Hepatocyte (in vitro differentiated cells): ENCODE measurements at regions not wholly inside any gene's neighbourhood (a gene's known extent, or its start where the extent isn't known, plus 50 kb on each side); places are given as distances from the start of the nearest gene placed in this dataset.

Source experiments
- DNase-seq: peaks from one replicate; pipeline ENCODE4 v3.0.0-alpha.2; 2016; ENCODE audit warnings: low spot score
- H2AFZ ChIP-seq: fragments of 200-600 bp; sonication (generic); 2 replicates; pipeline ENCODE4 v1.6.0; 2016; ENCODE audit warnings: antibody characterized with exemption, mild to moderate bottlenecking
- H3K27ac ChIP-seq: fragments of 200-600 bp; sonication (generic); 2 replicates; pipeline ENCODE4 v1.5.1; 2016; ENCODE audit warnings: mild to moderate bottlenecking
- H3K27me3 ChIP-seq: fragments of 200-600 bp; sonication (generic); 2 replicates; pipeline ENCODE4 v1.6.1; 2016
- H3K36me3 ChIP-seq: fragments of 200-600 bp; sonication (generic); replicated peaks from 2 replicates; pipeline ENCODE4 v1.5.1; 2016; ENCODE audit warnings: low read depth; ENCODE audit not compliant: insufficient read depth
- H3K4me1 ChIP-seq: fragments of 200-600 bp; sonication (generic); 2 replicates; pipeline ENCODE4 v1.5.1; 2016; ENCODE audit warnings: mild to moderate bottlenecking, moderate library complexity; ENCODE audit not compliant: insufficient read depth
- H3K4me2 ChIP-seq: fragments of 200-600 bp; sonication (generic); 2 replicates; pipeline ENCODE4 v1.6.0; 2016
- H3K4me3 ChIP-seq: fragments of 200-600 bp; sonication (generic); 2 replicates; pipeline ENCODE4 v1.5.1; 2016; ENCODE audit warnings: mild to moderate bottlenecking
- H3K79me2 ChIP-seq: fragments of 200-600 bp; sonication (generic); 2 replicates; pipeline ENCODE4 v1.6.0; 2017; ENCODE audit warnings: mild to moderate bottlenecking
- H3K9me2 ChIP-seq: fragments of 200-600 bp; sonication (generic); replicated peaks from 2 replicates; pipeline ENCODE4 v1.6.0; 2017; ENCODE audit warnings: mild to moderate bottlenecking; ENCODE audit not compliant: insufficient read depth
- H3K9me3 ChIP-seq: fragments of 200-600 bp; sonication (generic); 2 replicates; pipeline ENCODE4 v1.5.1; 2016; ENCODE audit warnings: low read depth, mild to moderate bottlenecking
- H4K20me1 ChIP-seq: fragments of 200-600 bp; sonication (generic); 2 replicates; pipeline ENCODE4 v1.6.0; 2016; ENCODE audit warnings: mild to moderate bottlenecking; ENCODE audit not compliant: insufficient read depth, poor library complexity, severe bottlenecking
- EZH2 ChIP-seq: fragments of 200-600 bp; sonication (generic); IDR thresholded peaks from 2 replicates; pipeline ENCODE4 v1.6.1; 2016; ENCODE audit warnings: antibody characterized with exemption, mild to moderate bottlenecking, borderline replicate concordance
- EZH2phosphoT487 ChIP-seq: fragments of 200-600 bp; sonication (generic); IDR thresholded peaks from one replicate; pipeline ENCODE4 v1.6.1; 2018; ENCODE audit warnings: antibody characterized with exemption, mild to moderate bottlenecking, low read depth, moderate library complexity; ENCODE audit not compliant: unreplicated experiment, severe bottlenecking
- WGBS: methylation state at CpG from one replicate; pipeline ENCODE4 v1.1.6; 2016; ENCODE audit warnings: low lambda C conversion rate; ENCODE audit errors: missing lambda C conversion rate; 5-methylcytosine and 5-hydroxymethylcytosine counted together
- TF ChIP-seq, protein P1 (sequence below): fragments of 200-600 bp; sonication (generic); IDR thresholded peaks from 2 replicates; pipeline ENCODE4 v1.5.1; 2016; ENCODE audit warnings: antibody characterized with exemption, mild to moderate bottlenecking; ENCODE audit not compliant: poor library complexity

- Histone ChIP-seq H3K4me1 (no peaks in the 10 kb centered on the region), H3K4me3 (no peak overlapping the region), H3K27ac (no peak overlapping the region), H3K4me2 (no peak overlapping the region), H3K36me3 (no peaks in the 10 kb centered on the region), H3K27me3 (no peaks in the 10 kb centered on the region), H3K79me2 (no peaks in the 10 kb centered on the region), H4K20me1 (no peaks in the 10 kb centered on the region), H2AFZ (no peak overlapping the region), H3K9me2 (no peaks in the 10 kb centered on the region), H3K9me3 (no peaks in the 10 kb centered on the region)
- 76% methylated on average over 2 of the region's 2 CpGs for WGBS
- TF ChIP-seq, protein P1, sequence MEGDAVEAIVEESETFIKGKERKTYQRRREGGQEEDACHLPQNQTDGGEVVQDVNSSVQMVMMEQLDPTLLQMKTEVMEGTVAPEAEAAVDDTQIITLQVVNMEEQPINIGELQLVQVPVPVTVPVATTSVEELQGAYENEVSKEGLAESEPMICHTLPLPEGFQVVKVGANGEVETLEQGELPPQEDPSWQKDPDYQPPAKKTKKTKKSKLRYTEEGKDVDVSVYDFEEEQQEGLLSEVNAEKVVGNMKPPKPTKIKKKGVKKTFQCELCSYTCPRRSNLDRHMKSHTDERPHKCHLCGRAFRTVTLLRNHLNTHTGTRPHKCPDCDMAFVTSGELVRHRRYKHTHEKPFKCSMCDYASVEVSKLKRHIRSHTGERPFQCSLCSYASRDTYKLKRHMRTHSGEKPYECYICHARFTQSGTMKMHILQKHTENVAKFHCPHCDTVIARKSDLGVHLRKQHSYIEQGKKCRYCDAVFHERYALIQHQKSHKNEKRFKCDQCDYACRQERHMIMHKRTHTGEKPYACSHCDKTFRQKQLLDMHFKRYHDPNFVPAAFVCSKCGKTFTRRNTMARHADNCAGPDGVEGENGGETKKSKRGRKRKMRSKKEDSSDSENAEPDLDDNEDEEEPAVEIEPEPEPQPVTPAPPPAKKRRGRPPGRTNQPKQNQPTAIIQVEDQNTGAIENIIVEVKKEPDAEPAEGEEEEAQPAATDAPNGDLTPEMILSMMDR = no peak
- TF ChIP-seq EZH2phosphoT487 (no peak), EZH2 (no peak)
- no peak for DNase-seq
Observed at GRCh38 chr1:187883356-187883755, 1054.6 kb downstream of the PLA2G4A start.

DNA sequence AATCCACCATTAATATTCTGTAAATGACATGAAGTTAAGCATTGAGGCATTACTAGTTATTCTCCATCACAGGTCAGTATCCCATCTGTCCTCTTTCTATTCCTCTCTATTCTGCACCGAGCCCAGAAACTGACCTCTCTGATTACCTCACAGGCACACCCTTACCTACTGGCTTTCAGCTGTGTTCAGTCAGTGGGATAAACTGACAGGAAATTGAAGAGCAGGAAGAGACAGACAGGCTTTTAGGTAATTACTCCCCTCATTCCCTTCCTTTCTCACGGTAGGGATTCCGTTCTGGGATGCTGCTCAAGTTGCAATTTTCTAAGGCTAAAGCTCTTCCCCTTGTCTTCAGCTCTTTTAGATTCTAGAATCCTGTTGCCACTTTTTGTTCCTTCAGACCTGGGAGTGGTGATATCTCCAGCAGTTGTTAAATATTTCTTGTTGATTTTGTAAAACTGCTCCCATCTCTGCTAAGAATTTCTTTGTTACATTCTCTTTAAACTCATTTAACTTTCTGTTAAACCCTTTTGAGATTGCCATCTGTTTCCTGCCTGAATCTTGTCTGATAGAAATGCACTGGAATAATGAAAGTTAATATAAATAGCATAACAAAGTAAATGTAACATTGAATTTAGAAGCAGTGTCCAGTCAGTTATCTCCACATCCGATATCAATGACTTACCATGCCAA is 1063.4 kb downstream of the PLA2G4A start:
- DNase-seq = no peak
- Histone ChIP-seq H3K36me3 (no peaks in the 10 kb centered on the region), H4K20me1 (no peaks in the 10 kb centered on the region), H3K27me3 (no peaks in the 10 kb centered on the region), H3K4me1 (no peaks in the 10 kb centered on the region), H3K79me2 (no peaks in the 10 kb centered on the region), H3K27ac (no peak overlapping the region), H3K9me3 (no peaks in the 10 kb centered on the region), H2AFZ (no peak overlapping the region), H3K4me2 (no peak overlapping the region), H3K4me3 (no peak overlapping the region), H3K9me2 (no peaks in the 10 kb centered on the region)
- no peak for TF ChIP-seq EZH2
- TF ChIP-seq, protein P1 = no peak
- no peak for TF ChIP-seq EZH2phosphoT487
- 69% methylated on average over 4 of the region's 4 CpGs for WGBS

GRCh38 chr1:187892683-187893039 is 1063.9 kb downstream of the PLA2G4A start:
- Histone ChIP-seq H3K4me2 (no peak overlapping the region), H3K9me3 (no peaks in the 10 kb centered on the region), H3K9me2 (no peaks in the 10 kb centered on the region), H3K27me3 (no peaks in the 10 kb centered on the region), H3K4me3 (no peak overlapping the region), H3K27ac (no peak overlapping the region), H3K4me1 (no peaks in the 10 kb centered on the region), H2AFZ (no peak overlapping the region), H3K36me3 (no peaks in the 10 kb centered on the region), H3K79me2 (no peaks in the 10 kb centered on the region), H4K20me1 (no peaks in the 10 kb centered on the region)
- DNase-seq = no peak
- TF ChIP-seq, protein P1 = no peak
- TF ChIP-seq EZH2phosphoT487 (no peak), EZH2 (no peak)
